HUDEP-2 (cell line): ENCODE measurements at regions not wholly inside any gene's neighbourhood (a gene's known extent, or its start where the extent isn't known, plus 50 kb on each side); places are given as distances from the start of the nearest gene placed in this dataset.
A peak's percentile ranks its signal among the peaks of the same experiment; 100 is the strongest.
"Not testable (repeated sequence)": the region's sequence is repeated elsewhere in the genome, so short reads cannot be mapped to it uniquely, and the experiment has no call there.

Source experiments
- DNase-seq, 76 experiments: peaks; one replicate each; lab custom pipeline; 2025; ENCODE audit not compliant: unreplicated experiment in 76 of 76; lab: John Stamatoyannopoulos, UW

DNA sequence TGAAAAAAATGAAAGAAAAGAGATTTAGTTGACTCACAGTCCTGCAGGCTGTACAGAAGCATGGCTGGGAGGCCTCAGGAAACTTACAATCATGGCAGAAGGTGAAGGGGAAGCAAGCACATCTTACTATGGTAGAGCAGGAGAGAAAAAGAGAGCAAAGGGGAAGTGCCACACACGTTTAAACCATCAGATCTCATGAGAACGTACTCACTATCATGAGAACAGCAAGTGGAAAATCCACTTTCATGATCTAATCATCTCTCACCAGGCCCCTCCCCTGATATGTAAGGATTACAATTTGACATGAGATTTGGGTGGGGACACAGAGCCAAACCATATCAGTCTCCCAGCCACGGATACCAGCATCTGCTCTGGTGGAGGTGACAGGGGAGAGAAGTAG, 50.8 kb upstream of the CPOX start:
- DNase-seq = no peak

DNA sequence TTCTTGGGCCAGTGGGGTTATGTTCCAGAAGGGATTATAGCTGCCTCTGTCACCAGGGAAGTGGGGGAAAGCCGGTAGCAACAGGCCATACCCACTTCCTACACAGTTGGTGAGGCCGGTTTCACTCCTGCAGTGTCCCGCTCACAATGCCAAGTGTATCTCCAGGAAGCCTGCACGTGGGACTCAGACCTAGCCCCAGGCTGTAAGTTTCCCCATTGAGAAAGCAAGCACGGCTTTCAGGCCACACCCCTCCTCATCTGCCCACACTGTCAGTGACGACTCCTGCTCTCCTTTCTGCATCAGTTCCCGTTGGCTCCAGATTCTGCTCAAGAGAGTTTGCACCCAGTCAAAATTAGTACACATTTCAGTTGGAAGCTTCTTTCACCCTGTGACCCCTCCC, 51.6 kb upstream of the CPOX start:
- no peak for DNase-seq

DNA sequence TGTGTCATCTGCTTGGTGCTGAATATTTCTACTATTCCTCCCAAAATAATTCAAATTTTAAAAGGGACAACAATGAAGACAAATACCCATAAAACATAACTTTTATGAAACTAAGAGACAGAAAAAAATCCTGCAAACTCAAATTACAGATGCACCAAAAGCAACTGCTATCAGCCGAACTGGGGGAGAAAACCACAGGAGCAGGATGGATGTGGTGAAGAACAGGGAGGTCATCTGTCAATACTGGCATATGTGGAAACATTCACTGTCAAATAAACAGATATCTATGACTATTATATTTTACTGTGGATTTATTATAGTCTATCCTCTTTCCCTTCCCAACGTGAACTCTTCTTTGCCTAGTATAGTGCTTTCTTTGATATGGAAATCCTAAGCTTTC, 53.3 kb upstream of the CPOX start:
- no peak for DNase-seq

DNA sequence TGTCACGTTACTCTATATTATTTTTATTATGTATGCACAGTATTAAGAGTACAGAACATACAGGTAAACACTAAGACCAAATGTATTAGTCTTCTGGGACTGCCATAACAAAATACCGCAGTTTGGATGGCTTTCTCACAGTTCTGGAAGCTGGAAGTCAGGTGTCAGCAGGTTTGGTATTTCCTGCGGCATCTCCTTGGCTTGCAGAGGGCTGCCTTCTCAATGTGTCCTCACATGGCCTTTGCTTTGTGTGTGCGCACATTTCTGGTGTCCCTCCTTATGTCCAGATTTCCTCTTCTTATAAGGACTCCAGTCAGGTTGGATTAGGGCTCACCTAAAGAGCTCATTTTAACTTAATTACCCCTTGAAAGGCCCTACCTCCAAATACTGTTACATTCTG, 53.8 kb upstream of the CPOX start:
- no peak for DNase-seq

GRCh38 chr3:98650971-98651779, 57.8 kb upstream of the CPOX start:
- no peak for DNase-seq

GRCh38 chr3:98651780-98652077, 58.3 kb upstream of the CPOX start:
- no peak for DNase-seq

DNA sequence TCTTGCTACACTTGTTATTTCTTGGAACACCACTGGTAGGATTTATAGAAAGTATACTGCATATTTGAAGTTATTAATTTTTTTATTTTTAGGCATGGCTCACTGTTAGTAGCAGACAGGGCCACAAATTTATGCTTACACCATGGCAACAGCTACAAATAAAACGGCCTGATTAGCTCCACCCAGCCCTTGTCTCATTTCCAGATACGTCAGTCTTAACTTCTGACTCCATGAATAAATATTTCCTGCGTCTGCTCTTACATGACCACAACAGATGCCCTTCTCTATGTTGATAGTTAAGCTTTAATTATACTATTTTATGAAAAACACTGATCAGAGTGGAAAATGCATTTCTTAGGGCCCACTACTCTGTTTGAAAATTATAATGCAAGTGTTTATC, 62.3 kb upstream of the CPOX start:
- DNase-seq = no peak

DNA sequence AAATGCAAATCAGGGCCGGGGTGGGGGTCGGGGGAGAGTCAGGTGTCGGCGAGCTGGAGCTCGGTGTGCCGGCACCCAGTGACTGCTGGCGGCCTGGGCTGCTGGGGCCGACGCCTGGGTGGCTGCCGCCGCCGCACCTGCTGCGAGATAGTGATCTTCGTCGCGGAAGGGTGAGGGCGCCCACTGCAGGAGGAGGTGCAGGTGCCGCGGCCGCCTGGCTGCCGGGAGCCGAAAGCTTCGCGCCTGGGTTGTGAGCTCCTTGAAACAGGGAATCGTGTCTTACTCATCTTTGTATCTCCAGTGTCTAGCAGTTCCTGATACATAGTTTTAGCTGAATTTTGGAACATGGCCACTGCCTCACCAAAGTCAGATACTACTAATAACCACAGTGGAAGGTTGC, 64.0 kb upstream of the CPOX start:
- DNase-seq = peak in 40 of 76 experiments; percentile 1 to 52 (median 30)

DNA sequence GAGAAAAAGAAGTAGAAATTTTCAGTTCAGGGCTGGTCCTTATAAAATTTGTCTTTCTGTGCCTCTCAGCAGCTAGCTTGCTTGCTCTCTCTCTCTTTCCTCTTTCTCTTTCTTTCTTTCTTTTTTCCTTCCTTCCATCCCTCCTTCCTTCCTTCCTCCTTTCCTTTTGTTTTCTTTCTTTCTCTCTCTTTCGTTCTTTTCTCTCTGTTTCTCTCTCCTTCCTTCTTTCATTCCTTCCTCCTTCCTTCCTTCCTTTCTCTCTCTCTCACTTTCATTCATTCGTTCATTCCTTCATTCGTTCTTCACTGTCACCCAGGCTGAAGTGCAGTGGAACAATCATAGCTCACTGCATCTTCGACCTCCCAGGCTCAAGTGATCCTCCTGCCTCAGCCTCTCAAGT, 69.3 kb upstream of the CPOX start:
- DNase-seq = no peak

- no peak for DNase-seq
Observed at GRCh38 chr3:98670020-98670419, 76.6 kb upstream of the CPOX start.

- DNase-seq = no peak
Observed at GRCh38 chr3:98679986-98680385, 83.2 kb upstream of the ST3GAL6 start.

DNA sequence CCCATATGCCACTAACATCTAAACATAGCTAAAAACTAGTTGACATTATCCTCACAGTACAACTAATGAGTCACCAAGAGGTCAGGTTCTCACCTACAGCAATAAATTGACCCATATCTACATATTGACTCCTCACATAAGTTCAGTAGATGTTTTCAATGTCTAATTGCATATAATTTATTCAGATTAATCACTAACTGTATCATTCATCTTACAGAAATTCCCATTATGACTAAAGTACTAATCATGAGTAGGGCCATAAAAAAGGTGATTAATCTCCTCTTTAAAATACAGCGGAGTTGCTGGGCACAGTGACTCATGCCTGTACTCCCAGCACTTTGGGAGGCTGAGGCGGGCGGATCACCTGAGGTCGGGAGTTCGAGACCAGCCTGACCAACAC, 82.4 kb upstream of the ST3GAL6 start:
- no peak for DNase-seq

- no peak for DNase-seq
Observed at GRCh38 chr3:98681486-98681885, 81.7 kb upstream of the ST3GAL6 start.

DNA sequence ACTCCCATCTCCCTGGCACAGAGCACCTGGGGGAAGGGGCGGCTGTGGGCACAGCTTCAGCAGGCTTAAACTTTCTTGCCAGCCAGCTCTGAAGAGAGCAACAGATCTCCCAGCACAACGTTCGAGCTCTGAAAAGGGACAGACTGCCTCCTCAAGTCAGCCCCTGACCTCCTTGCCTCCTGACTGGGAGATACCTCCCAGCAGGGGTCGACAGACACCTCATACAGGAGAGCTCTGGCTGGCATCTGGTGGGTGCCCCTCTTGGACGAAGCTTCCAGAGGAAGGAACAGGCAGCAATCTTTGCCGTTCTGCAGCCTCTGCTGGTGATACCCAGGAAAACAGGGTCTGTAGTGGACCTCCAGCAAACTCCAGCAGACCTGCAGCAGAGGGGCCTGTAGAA, 80.7 kb upstream of the ST3GAL6 start:
- peak in 3 of 76 experiments; percentile 9 to 37 (median 28) for DNase-seq

DNA sequence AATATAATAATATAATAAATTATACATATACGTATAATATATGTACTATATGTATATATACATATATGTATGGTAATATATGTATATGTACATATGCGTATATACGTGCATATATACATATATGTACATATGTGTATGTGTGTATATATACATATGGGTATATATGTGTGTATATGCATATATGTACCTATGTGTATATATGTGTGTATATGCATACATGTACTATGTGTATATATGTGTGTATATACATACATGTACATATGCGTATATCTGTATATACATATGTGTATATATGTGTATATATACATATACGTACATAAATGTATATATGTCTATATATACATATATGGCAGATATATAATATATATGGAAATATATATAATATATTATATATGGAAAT, 74.8 kb upstream of the ST3GAL6 start:
- no peak for DNase-seq

- no peak for DNase-seq
Observed at GRCh38 chr3:98690876-98691275, 72.3 kb upstream of the ST3GAL6 start.

GRCh38 chr3:98691897-98692296, 71.2 kb upstream of the ST3GAL6 start:
- no peak for DNase-seq

DNA sequence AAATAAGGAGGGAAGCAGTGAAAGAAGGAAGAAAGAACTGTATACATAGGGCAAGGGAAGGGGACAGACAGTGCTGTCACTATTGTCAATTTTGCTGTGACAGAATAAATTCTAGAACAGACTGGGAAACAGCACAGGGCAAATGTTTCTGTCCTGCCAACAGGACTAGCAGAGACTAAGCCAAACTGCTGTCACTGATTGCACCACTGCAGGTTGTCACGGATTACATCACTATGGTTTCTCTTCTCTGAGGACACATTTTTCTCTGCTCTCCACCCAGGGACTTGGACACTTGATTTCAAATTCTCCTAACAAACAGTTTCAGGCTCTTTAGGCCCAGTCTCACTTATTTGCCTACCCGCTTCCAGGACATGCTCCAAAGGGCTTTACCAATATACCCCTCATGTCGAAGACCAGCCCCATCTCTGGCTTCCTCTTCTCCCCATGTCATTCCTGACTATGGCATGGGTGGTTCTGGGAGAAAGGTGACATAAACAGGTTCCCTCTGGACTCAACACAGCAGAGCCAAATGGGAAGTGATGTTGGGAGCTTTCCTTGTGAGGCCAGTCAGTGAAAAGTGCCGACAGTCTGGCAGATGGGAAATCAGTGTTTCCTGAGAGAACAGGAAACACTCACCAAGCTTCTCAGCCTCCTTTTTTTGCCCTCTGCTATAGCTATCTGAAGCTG, 70.2 kb upstream of the ST3GAL6 start:
- DNase-seq = no peak

DNA sequence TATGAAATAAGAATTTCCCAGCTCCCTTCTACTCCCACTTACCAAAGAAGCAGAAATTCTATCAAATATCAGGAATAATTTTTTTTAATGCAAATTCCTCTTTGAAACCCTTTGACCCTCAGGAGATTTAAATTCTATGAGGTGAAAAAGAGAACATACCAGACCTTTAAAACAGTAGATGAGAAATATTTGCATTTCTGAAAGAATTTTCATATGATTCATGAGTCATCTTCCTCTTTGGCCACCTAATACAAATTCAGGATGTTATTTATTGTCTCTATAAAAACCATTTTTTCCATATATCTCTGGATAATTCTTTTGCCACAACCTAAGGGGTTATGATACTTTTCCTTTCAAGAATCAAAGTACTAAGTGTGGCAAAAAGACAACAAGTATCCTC, 67.3 kb upstream of the ST3GAL6 start:
- DNase-seq = no peak

- not testable (repeated sequence) for DNase-seq
Observed at GRCh38 chr3:98696296-98696695, 66.8 kb upstream of the ST3GAL6 start.

GRCh38 chr3:98697225-98697624, 65.9 kb upstream of the ST3GAL6 start:
- no peak for DNase-seq

DNA sequence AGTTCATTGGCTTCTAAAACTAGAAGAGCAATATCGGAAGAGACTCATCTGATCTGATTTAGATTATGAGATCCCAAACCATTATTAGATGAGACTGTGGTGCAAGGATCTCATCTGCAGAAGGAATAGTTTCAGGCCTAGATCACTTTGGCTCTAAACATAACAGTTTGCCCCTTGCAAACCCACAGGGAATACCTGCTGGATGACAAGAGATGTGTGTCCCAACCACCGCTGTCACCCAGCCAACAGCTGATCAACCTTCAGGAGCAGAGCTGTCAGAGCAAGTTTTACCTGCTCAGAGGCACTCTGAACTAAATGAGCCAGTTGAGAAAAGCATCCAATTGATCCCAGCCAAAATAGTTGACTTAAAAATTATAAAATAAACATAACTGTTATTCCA, 64.0 kb upstream of the ST3GAL6 start:
- DNase-seq = no peak
